OCI-LY7 (cell line): ENCODE measurements at regions not wholly inside any gene's neighbourhood (a gene's known extent, or its start where the extent isn't known, plus 50 kb on each side); places are given as distances from the start of the nearest gene placed in this dataset.

Experiments
- EZH2phosphoT487 ChIP-seq: fragments of 200-600 bp; sonication (generic); IDR thresholded peaks from 2 replicates; pipeline ENCODE4 v1.6.1; 2018; ENCODE audit warnings: low read depth, borderline replicate concordance, mild to moderate bottlenecking, mixed run types, antibody characterized with exemption, low read length, moderate library complexity, mixed read lengths
- TF ChIP-seq, protein P1 (sequence below): fragments of 200-600 bp; sonication (generic); conservative IDR thresholded peaks from 2 replicates; pipeline ENCODE4 v1.5.1; 2014; ENCODE audit warnings: mild to moderate bottlenecking, antibody characterized with exemption, low read length, moderate library complexity, mixed read lengths

DNA sequence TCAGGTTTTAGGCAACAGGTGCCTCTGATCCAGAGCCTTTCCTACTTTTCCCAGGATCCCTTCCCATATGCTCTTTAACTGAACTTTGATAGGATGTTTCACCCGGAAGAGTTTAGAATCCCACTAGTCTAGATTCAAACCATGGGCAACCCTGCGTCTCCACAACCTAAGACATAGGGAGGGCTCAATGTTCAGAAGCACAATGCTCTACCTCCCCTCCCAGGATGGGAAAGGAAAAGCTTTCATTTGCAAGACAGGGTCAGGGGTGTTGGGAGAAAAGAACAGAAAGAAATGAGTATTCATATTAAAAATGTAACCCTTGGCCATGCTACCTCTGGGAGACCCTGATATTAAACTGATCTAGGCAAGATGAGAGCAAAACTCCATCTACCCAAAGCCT lies 230.4 kb downstream of the MREG start:
- TF ChIP-seq, protein P1, sequence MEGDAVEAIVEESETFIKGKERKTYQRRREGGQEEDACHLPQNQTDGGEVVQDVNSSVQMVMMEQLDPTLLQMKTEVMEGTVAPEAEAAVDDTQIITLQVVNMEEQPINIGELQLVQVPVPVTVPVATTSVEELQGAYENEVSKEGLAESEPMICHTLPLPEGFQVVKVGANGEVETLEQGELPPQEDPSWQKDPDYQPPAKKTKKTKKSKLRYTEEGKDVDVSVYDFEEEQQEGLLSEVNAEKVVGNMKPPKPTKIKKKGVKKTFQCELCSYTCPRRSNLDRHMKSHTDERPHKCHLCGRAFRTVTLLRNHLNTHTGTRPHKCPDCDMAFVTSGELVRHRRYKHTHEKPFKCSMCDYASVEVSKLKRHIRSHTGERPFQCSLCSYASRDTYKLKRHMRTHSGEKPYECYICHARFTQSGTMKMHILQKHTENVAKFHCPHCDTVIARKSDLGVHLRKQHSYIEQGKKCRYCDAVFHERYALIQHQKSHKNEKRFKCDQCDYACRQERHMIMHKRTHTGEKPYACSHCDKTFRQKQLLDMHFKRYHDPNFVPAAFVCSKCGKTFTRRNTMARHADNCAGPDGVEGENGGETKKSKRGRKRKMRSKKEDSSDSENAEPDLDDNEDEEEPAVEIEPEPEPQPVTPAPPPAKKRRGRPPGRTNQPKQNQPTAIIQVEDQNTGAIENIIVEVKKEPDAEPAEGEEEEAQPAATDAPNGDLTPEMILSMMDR = no peak
- TF ChIP-seq EZH2phosphoT487 = no peak
